HEK293 (cell line): ENCODE measurements at regions not wholly inside any gene's neighbourhood (a gene's known extent, or its start where the extent isn't known, plus 50 kb on each side); places are given as distances from the start of the nearest gene placed in this dataset.

Source experiments
- CTCF ChIA-PET: fragments of 350-600 bp; formaldehyde crosslinking; extraction: SDS; loops from one replicate; lab custom pipeline; 2021; ENCODE audit warnings: antibody characterized with exemption; lab: Yijun Ruan, JAX
- POLR2A ChIA-PET: fragments of 300-600 bp; formaldehyde crosslinking; extraction: SDS; loops from one replicate; lab custom pipeline; 2020; ENCODE audit warnings: antibody characterized with exemption, inconsistent platforms; lab: Yijun Ruan, JAX
- H3K27ac ChIP-seq: fragments of 200-500 bp; sonication (Bioruptor generic); 2 replicates; pipeline ENCODE4 v1.5.1; 2014; ENCODE audit warnings: low read depth, low read length, control low read depth, inconsistent platforms; ENCODE audit errors: extremely low read depth
- H3K36me3 ChIP-seq, 2 experiments: fragments of 200-500 bp in 1 of 2; sonication (Bioruptor generic) in 1 of 2; 1 replicate in 1 of 2; 2 replicates in 1 of 2; pipeline ENCODE4 v1.5.1; 2014 to 2017; ENCODE audit warnings: inconsistent platforms in 2 of 2, low read length in 2 of 2; ENCODE audit not compliant: control insufficient read depth in 2 of 2, insufficient read depth in 1 of 2
- H3K4me1 ChIP-seq: fragments of 200-500 bp; sonication (Bioruptor generic); 2 replicates; pipeline ENCODE4 v1.5.1; 2014; ENCODE audit warnings: mild to moderate bottlenecking, low read length, inconsistent platforms; ENCODE audit not compliant: control insufficient read depth, insufficient read depth
- H3K4me3 ChIP-seq: 2 replicates; pipeline ENCODE4 v1.5.1; 2011; ENCODE audit warnings: low read depth, mild to moderate bottlenecking, control low read depth, low read length, moderate library complexity
- H3K9me3 ChIP-seq: fragments of 200-500 bp; sonication (Bioruptor generic); 2 replicates; pipeline ENCODE4 v1.5.1; 2014; ENCODE audit warnings: low read depth, low read length, inconsistent platforms; ENCODE audit not compliant: control insufficient read depth, insufficient read depth
- BCL11B ChIP-seq: fragments of 450-650 bp; formaldehyde crosslinking; IDR thresholded peaks from 2 replicates; pipeline ENCODE4 v1.5.1; 2016; ENCODE audit warnings: low read depth, missing biosample characterization, missing genetic modification characterization
- ZBTB20 ChIP-seq: fragments of 450-650 bp; formaldehyde crosslinking; IDR thresholded peaks from 2 replicates; pipeline ENCODE4 v1.5.1; 2016; ENCODE audit warnings: missing biosample characterization, missing genetic modification characterization
- ZBTB49 ChIP-seq: fragments of 450-650 bp; formaldehyde crosslinking; IDR thresholded peaks from 2 replicates; pipeline ENCODE4 v1.5.1; 2016; ENCODE audit warnings: missing biosample characterization, missing genetic modification characterization, low read depth
- ZFHX2 ChIP-seq: fragments of 450-650 bp; formaldehyde crosslinking; conservative IDR thresholded peaks from 2 replicates; pipeline ENCODE4 v1.5.1; 2016; ENCODE audit warnings: missing biosample characterization, missing genetic modification characterization
- ZNF155 ChIP-seq: fragments of 450-650 bp; formaldehyde crosslinking; IDR thresholded peaks from 2 replicates; pipeline ENCODE4 v1.5.1; 2016; ENCODE audit warnings: missing biosample characterization, missing genetic modification characterization
- ZNF169 ChIP-seq: fragments of 450-650 bp; formaldehyde crosslinking; IDR thresholded peaks from 2 replicates; pipeline ENCODE4 v1.5.1; 2016; ENCODE audit warnings: missing biosample characterization, missing genetic modification characterization
- ZNF174 ChIP-seq: fragments of 450-650 bp; formaldehyde crosslinking; IDR thresholded peaks from 2 replicates; pipeline ENCODE4 v1.5.0; 2017; ENCODE audit warnings: missing biosample characterization, mild to moderate bottlenecking, missing genetic modification characterization
- ZNF175 ChIP-seq: fragments of 450-650 bp; formaldehyde crosslinking; IDR thresholded peaks from 2 replicates; pipeline ENCODE4 v1.5.1; 2016; ENCODE audit warnings: missing biosample characterization, missing genetic modification characterization
- ZNF416 ChIP-seq: fragments of 450-650 bp; formaldehyde crosslinking; IDR thresholded peaks from 2 replicates; pipeline ENCODE4 v1.5.1; 2016; ENCODE audit warnings: missing biosample characterization, missing genetic modification characterization
- ZNF423 ChIP-seq: fragments of 450-650 bp; formaldehyde crosslinking; IDR thresholded peaks from 2 replicates; pipeline ENCODE4 v1.5.1; 2016; ENCODE audit warnings: missing biosample characterization, missing genetic modification characterization
- ZNF426 ChIP-seq: fragments of 450-650 bp; formaldehyde crosslinking; IDR thresholded peaks from 2 replicates; pipeline ENCODE4 v1.5.1; 2017; ENCODE audit warnings: missing biosample characterization, missing genetic modification characterization, mild to moderate bottlenecking, inconsistent platforms, moderate library complexity
- ZNF48 ChIP-seq: fragments of 450-650 bp; formaldehyde crosslinking; IDR thresholded peaks from 2 replicates; pipeline ENCODE4 v1.5.1; 2016; ENCODE audit warnings: missing biosample characterization, missing genetic modification characterization
- ZNF529 ChIP-seq: fragments of 450-650 bp; formaldehyde crosslinking; IDR thresholded peaks from 2 replicates; pipeline ENCODE4 v1.5.1; 2017; ENCODE audit warnings: missing genetic modification characterization, missing biosample characterization; ENCODE audit not compliant: insufficient replicate concordance
- ZNF561 ChIP-seq: fragments of 450-650 bp; IDR thresholded peaks from 2 replicates; pipeline ENCODE4 v1.5.1; 2018; ENCODE audit warnings: missing biosample characterization, missing genetic modification characterization, borderline replicate concordance
- ZNF624 ChIP-seq: fragments of 450-650 bp; formaldehyde crosslinking; IDR thresholded peaks from 2 replicates; pipeline ENCODE4 v1.5.1; 2017; ENCODE audit warnings: missing biosample characterization, missing genetic modification characterization
- TF ChIP-seq, protein P1 (sequence below): fragments of 450-650 bp; formaldehyde crosslinking; IDR thresholded peaks from 2 replicates; pipeline ENCODE4 v1.5.1; 2016; ENCODE audit warnings: missing biosample characterization, missing genetic modification characterization
- TF ChIP-seq, protein P2 (sequence below): fragments of 450-650 bp; formaldehyde crosslinking; IDR thresholded peaks from 2 replicates; pipeline ENCODE4 v1.5.1; 2016; ENCODE audit warnings: missing biosample characterization, missing genetic modification characterization, borderline replicate concordance

DNA sequence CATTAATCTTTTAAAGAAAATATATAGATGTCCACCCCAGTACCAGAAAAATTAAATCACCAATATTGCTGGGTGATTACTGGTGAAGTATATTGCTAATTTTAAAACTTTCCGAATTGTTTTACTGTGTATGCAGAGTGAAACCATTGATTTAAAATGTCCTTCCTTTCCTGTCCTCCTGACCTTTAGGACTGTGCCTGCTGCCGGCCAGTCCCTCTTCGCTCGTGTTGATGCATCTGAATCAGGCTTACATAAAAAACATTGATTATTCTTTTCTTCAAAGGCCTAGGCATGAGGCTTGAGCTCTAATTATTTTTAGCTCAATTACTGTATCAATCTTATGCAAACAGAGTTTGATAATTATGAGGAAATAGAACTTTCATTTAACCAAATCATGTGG, 1128.1 kb downstream of the BRINP3 start (continued):
- TF ChIP-seq ZNF48 (tag by site-specific recombination) = no peak

DNA sequence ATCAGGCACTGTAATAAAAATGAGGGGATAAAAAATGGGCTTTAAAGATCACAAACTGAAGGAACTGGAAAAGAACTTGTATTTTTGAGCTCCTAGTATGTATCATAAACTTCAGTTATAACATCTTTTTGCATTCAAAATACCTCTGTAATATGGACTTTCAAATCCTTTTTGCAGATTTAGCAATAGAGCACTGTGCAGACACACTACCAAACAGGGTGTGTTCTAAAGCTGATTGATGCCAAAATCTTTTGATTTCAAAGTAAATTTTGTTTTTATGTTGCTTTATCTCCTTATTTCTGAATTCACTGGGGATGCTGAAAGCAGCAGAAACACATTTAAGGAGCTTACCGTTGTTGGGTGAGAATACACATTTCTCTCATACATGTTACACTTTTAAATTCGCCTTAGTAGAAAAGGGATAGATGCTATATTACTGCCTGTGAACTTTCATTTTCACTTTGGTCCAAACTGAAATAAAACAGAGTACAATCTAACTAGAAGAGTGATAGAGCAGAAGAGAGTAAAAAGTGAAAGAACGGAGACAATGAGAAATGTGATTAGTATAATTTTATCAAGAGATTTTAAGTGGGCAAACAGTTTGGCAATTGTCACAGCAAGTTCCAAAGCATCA, 1126.6 kb downstream of the BRINP3 start:
- Histone ChIP-seq H3K36me3 (no peaks in the 10 kb centered on the region), H3K4me1 (no peaks in the 10 kb centered on the region), H3K4me3 (no peak overlapping the region), H3K27ac (no peak overlapping the region), H3K9me3 (no peaks in the 10 kb centered on the region)
- TF ChIP-seq ZNF624 (tag by site-specific recombination) = no peak
- TF ChIP-seq ZNF175 (tag by site-specific recombination) = no peak
- TF ChIP-seq ZNF174 = no peak
- TF ChIP-seq, protein P1, sequence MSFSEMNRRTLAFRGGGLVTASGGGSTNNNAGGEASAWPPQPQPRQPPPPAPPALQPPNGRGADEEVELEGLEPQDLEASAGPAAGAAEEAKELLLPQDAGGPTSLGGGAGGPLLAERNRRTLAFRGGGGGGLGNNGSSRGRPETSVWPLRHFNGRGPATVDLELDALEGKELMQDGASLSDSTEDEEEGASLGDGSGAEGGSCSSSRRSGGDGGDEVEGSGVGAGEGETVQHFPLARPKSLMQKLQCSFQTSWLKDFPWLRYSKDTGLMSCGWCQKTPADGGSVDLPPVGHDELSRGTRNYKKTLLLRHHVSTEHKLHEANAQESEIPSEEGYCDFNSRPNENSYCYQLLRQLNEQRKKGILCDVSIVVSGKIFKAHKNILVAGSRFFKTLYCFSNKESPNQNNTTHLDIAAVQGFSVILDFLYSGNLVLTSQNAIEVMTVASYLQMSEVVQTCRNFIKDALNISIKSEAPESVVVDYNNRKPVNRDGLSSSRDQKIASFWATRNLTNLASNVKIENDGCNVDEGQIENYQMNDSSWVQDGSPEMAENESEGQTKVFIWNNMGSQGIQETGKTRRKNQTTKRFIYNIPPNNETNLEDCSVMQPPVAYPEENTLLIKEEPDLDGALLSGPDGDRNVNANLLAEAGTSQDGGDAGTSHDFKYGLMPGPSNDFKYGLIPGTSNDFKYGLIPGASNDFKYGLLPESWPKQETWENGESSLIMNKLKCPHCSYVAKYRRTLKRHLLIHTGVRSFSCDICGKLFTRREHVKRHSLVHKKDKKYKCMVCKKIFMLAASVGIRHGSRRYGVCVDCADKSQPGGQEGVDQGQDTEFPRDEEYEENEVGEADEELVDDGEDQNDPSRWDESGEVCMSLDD = no peak
- no peak for TF ChIP-seq ZNF169
- no peak for TF ChIP-seq ZFHX2 (tag by site-specific recombination)
- TF ChIP-seq, protein P2, sequence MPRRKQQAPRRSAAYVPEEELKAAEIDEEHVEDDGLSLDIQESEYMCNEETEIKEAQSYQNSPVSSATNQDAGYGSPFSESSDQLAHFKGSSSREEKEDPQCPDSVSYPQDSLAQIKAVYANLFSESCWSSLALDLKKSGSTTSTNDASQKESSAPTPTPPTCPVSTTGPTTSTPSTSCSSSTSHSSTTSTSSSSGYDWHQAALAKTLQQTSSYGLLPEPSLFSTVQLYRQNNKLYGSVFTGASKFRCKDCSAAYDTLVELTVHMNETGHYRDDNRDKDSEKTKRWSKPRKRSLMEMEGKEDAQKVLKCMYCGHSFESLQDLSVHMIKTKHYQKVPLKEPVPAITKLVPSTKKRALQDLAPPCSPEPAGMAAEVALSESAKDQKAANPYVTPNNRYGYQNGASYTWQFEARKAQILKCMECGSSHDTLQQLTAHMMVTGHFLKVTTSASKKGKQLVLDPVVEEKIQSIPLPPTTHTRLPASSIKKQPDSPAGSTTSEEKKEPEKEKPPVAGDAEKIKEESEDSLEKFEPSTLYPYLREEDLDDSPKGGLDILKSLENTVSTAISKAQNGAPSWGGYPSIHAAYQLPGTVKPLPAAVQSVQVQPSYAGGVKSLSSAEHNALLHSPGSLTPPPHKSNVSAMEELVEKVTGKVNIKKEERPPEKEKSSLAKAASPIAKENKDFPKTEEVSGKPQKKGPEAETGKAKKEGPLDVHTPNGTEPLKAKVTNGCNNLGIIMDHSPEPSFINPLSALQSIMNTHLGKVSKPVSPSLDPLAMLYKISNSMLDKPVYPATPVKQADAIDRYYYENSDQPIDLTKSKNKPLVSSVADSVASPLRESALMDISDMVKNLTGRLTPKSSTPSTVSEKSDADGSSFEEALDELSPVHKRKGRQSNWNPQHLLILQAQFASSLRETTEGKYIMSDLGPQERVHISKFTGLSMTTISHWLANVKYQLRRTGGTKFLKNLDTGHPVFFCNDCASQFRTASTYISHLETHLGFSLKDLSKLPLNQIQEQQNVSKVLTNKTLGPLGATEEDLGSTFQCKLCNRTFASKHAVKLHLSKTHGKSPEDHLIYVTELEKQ (tag by site-specific recombination) = no peak
- TF ChIP-seq ZNF529 = no peak
- TF ChIP-seq ZNF155 (tag by site-specific recombination) = no peak
- TF ChIP-seq ZNF416 (tag by site-specific recombination) = no peak
- POLR2A ChIA-PET = no interaction called here
- CTCF ChIA-PET = no interaction called here

DNA sequence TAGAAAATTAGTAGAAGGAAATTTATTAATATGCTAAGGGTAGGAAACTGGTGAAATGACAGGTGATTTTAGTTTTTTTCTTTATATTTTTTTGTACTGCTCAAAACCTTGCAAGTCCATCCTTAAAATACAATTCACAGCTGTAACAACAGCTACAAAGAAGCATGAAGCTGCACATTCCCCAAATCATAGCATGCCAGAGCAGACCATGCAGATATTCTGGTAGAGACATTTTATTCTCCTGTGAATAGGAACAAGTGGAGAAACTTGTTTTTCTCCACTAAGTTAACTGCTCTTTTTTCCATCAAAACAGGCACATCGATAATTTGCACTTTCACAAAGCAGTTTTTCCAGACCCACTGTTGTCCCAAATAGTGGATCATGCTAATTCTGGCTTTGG, 1125.7 kb downstream of the BRINP3 start:
- no peaks in the 10 kb centered on the region for H3K9me3 ChIP-seq
- TF ChIP-seq ZNF561 (tag by site-specific recombination) (no peak), ZNF423 (tag by site-specific recombination) (no peak), ZBTB20 (no peak), ZNF426 (tag by site-specific recombination) (no peak), ZBTB49 (tag by site-specific recombination) (no peak), BCL11B (tag by site-specific recombination) (no peak)
- H3K27ac ChIP-seq = no peak overlapping the region
- no peaks in the 10 kb centered on the region for H3K4me1 ChIP-seq
- ChIA-PET POLR2A (no interaction called here), CTCF (interaction anchor here (0.5 kb wide), 1 partner anchor 66 kb away, joined by 3 read pairs; no protein-coding TSS in a partner anchor)
- no peak overlapping the region for H3K4me3 ChIP-seq
- no peaks in the 10 kb centered on the region for H3K36me3 ChIP-seq
